Neural crest cell (in vitro differentiated cells): ENCODE measurements at regions not wholly inside any gene's neighbourhood (a gene's known extent, or its start where the extent isn't known, plus 50 kb on each side); places are given as distances from the start of the nearest gene placed in this dataset.
"Not testable (repeated sequence)": the region's sequence is repeated elsewhere in the genome, so short reads cannot be mapped to it uniquely, and the experiment has no call there.

Source experiments
- DNase-seq: peaks from one replicate; pipeline ENCODE4 v3.0.0; 2021; ENCODE audit warnings: low read depth, mixed read lengths, low spot score
- H3K27ac Mint-ChIP-seq: one replicate; pipeline ENCODE4 v1.8.0; 2021; ENCODE audit warnings: mild to moderate bottlenecking, mixed read lengths; ENCODE audit not compliant: unreplicated experiment
- H3K27me3 Mint-ChIP-seq: 2 replicates; pipeline ENCODE4 v1.8.0; 2021; ENCODE audit warnings: low read depth, mild to moderate bottlenecking, mixed read lengths
- H3K36me3 Mint-ChIP-seq: 2 replicates; pipeline ENCODE4 v1.8.0; 2021; ENCODE audit warnings: low read depth, mild to moderate bottlenecking, mixed read lengths
- H3K4me1 Mint-ChIP-seq: 2 replicates; pipeline ENCODE4 v1.8.0; 2021; ENCODE audit warnings: mixed read lengths
- H3K4me3 Mint-ChIP-seq: one replicate; pipeline ENCODE4 v1.8.0; 2021; ENCODE audit warnings: mild to moderate bottlenecking, mixed read lengths
- H3K9me3 Mint-ChIP-seq: 2 replicates; pipeline ENCODE4 v1.8.0; 2021; ENCODE audit warnings: mixed read lengths

DNA sequence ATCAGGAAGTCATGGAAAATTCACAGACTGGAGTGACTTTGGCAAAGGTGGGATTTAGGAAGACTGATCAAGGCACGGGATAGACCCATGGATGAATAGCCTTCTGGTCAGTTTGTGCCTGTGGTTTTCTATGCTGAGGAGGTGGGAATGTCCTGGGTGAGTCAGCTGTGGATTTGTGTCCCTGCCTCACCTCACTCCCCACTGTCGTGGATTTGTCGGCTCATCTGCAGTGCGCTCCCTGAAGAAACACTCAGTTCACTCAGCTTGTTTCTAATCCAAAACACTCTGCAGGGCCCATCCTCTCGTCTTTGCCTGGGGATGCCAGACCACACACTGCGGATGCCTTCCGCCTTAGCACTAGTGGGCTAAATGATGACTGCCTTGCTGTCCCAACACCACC lies 50.2 kb upstream of the TP53BP2 start:
- H3K4me3 Mint-ChIP-seq, DNase-seq, H3K4me1 Mint-ChIP-seq, H3K27me3 Mint-ChIP-seq, H3K36me3 Mint-ChIP-seq, H3K9me3 Mint-ChIP-seq, H3K27ac Mint-ChIP-seq: not testable (repeated sequence)
